Stimulated activated CD8-positive, alpha-beta memory T cell treated with anti-CD3 and anti-CD28 coated beads, Interleukin-4, amount 100 ng/mL, for 48 hours (primary cell): ENCODE measurements at regions not wholly inside any gene's neighbourhood (a gene's known extent, or its start where the extent isn't known, plus 50 kb on each side); places are given as distances from the start of the nearest gene placed in this dataset.
"Not testable (repeated sequence)": the region's sequence is repeated elsewhere in the genome, so short reads cannot be mapped to it uniquely, and the experiment has no call there.

Experiments used
- DNase-seq: peaks from one replicate; pipeline ENCODE4 v3.0.0-alpha.2; 2020

DNA sequence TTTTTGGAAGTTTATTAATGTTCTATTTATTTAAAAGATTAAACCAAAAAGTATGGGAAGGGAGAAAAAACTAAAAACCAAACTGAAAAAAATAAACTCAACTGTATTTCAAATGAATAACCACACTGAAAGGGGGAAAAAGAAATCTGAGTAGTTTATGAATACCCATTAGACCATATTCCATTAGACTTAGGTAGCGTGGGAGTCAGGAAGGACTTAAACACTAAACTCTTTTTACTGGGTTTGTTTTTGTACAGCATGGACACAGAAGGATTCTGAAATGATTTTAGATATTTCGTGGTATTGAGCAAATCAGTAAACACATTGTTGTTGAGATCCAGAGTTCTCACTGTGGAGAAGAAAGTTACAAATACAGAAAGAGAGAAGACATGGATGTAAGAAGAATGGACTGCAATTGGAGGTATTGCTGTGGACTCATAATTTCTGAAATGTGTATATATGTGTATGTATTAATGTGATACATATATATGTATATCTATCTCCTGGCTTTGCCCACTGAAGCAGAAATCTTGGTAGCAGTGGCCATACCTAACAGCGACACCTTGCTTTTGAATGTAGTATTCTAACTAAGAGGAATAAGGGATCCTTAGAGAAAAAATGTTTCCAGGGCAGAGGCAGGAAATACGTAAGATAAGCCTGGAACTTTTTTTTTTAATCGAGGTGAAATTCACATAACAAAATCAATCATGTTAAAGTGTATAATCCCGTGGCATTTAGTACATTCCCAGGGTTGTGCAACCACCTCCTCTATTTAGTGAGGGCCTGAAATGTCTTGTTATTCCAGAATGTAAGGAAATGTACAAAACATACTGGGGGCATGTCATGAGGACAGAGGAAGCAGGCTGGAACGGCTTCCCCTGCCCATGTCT, 228.8 kb downstream of the SMARCA2 start:
- DNase-seq: no peak

DNA sequence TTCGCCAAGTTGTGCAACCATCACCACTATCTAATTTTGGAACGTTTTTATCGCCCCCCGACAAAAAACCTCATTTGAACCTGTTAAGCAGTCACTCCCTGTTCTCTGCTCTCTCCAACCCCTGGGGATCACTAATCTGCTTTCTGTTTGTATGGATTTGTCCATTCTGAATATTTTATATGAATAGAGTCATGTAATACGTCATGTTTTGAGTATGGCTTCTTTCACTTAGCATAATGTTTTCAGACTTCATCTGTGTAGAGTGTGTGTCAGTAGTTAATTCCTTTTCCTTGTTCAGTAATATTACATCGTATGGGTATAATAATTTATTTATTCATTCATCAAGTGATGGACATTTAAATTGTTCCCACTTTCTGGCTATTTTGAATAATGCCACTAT, 232.2 kb downstream of the SMARCA2 start:
- no peak for DNase-seq

DNA sequence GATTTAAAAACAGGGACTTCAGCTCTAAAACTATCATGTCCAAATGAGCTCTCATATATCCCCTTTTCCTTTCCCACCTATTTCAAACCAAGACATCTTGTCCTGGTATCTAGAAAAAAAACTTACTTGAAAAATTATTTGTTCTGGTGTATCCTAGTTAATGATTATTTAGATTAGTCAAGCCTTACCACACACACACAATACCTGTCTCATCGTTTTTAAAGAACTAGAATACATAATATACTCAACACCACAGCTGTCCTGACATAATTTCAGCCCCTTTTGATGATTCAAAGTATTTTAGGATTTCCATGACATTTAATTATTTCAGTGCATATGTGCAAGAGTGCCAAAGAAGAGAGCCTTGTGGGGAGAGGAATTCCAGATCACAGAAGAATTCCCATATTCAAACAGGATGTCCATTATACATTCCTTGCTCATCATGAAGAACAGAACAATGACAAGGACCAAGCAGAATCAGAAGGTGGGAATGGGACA, 233.7 kb downstream of the SMARCA2 start:
- DNase-seq: no peak

GRCh38 chr9:2253636-2254580, 238.8 kb downstream of the SMARCA2 start:
- no peak for DNase-seq

DNA sequence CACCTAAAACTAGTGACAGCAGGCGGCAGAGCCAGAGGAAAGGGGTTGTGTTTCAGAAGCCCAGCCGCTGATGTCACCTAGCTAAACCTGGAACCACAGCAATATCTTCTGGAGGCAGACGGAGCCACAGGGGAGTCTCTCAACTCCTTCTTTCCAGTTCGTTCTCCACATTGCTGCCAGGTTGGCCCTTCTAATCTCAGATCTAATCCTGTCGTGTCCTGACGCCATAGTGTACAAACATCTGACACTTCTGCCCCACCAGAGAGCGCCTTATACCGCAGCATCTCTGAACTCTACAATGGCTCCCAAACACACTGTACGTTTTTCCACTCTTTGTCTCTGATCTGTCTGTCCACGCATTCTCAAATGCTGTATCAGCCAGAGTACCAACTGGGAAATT, 240.0 kb downstream of the SMARCA2 start:
- no peak for DNase-seq

DNA sequence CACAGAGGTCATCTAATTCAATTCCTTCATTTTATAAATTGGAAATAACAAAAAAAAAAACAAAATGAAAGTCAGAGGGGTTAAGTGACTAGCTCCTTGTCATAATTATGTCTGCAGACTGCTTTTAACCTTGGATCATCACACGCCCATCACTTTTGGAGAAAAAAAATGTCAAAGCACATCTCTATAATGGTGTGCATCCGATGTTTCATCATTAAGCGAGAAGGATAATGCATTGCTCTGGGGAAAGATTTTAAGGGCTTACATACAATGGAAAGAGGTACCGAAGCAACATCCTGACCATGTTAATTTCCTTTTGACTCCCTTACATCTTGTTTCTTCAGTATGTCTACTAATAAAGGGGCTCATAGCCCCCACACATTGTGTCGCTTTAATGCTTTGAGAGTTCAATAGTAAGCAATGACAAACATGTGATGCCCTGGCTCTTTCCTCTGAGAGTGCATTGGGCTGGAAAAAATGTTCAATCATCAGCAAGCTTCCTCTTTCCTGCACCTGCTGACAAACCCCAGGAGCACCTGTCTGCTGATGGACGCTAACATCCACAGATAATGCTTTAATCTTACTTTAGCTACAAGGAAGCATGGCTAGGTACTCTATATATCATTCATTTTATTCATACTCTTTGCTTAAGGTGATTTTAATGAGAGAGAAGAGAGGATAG, 242.2 kb downstream of the SMARCA2 start:
- DNase-seq: no peak

- no peak for DNase-seq
Measured at GRCh38 chr9:2260417-2261306, 245.5 kb downstream of the SMARCA2 start.

GRCh38 chr9:2261421-2262103, 246.4 kb downstream of the SMARCA2 start:
- DNase-seq: no peak

GRCh38 chr9:2262386-2263071, 247.4 kb downstream of the SMARCA2 start:
- no peak for DNase-seq

DNA sequence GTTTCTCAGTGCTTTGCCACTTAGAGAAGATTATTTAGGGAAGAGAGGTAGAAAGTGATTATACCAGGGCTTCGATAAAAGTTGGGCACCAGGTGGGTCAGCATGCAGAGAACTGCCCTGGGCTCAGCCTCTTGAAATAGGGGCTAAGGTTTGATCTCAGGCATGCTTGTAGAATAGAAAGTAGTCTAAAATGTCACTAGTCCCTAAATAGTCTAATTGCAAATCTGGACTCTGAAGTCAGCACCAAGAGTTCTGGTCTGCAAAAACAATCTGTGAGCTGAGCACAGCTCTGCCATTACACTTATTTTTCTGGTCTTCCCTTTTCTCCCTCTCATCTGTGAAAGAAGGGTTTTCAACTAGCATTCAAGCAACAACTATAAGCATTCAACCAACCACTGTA, 248.0 kb downstream of the SMARCA2 start:
- DNase-seq: no peak

DNA sequence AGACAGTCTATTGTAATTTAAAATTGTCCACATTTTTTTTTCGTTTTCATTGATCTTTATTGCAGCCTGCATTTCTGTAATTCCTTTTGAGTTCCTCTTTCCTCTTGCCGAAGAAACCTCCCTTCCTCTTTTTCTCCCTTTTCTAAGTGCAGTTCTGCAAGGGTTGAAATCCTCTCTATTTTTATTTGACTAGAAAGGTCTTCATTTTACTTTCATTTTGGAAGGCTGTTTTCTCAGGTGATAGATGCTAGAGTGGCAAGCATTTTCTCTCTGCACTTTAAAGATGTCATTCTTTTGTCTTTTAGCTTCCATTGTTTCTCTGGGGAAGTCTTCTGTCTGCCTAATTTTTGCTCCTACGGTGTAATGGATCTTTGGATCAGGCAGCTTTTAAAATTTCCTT, 248.5 kb downstream of the SMARCA2 start:
- DNase-seq: no peak

- no peak for DNase-seq
Measured at GRCh38 chr9:2264081-2264480, 248.9 kb downstream of the SMARCA2 start.

DNA sequence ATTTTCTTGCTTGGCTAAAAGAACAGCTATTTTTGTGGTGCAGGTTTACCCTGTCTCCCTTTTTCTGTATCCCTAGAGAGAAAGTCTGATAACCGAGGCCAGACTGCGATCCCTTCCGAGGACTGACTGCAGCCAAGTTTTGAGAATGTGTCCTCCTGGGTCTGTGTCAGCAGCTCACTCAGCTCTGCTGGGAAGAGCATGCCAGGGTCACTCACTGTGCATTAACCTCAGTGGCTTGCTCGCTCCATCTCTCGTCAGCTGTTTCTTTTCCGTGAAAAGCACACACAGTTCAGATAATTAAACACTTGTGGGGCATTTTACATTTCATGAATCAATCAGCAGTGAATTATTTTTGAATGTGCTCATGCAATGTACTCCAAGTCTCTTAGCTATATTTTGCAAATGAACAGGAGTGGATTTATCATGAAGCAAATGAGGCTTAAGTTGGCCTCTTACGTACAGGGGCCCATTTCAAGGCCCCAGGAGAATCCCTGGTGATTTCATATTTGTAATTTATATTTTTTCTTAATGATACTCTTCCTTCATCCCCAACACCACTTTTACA, 252.1 kb downstream of the SMARCA2 start:
- no peak for DNase-seq

GRCh38 chr9:2269778-2270177, 254.6 kb downstream of the SMARCA2 start:
- DNase-seq: no peak

DNA sequence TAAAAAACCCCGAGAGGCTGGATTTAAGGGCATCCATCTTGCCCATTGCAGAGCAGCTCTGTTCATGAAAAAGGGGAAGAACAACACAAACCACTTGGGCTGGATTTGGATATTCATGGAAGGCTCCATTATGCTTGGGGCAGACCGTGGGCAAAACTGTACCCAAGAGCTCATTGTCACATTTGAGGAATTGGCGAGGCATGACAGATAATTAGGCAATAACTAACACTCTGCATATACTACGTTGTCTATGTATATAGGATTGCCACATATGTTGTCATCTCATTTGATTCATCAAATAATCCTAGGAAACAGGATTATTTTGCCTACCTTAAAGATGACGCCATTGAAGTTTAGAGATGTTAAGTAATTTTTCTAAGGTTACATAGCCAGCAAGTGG, 255.4 kb downstream of the SMARCA2 start:
- no peak for DNase-seq

- peak; percentile 25 for DNase-seq
Measured at GRCh38 chr9:2271426-2271825, 256.3 kb downstream of the SMARCA2 start.

DNA sequence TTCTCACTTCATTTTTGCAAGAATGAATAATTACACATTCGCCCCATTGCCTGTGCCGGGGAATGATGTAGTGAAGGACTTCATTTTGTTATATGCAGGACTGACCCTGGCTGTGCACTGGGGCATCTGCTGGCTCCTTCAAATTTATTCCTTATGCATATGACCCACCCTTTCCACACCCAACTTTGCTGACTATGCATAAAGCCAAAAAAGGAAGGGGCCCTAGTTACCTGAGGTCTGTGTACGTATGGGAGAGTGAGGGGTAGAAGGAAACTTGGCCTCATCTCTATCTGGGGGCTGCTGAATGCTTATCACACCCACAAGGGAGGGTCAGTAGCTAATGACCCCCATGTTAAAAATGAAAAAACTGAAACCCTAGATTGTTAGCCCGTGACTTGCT, 259.6 kb downstream of the SMARCA2 start:
- no peak for DNase-seq

DNA sequence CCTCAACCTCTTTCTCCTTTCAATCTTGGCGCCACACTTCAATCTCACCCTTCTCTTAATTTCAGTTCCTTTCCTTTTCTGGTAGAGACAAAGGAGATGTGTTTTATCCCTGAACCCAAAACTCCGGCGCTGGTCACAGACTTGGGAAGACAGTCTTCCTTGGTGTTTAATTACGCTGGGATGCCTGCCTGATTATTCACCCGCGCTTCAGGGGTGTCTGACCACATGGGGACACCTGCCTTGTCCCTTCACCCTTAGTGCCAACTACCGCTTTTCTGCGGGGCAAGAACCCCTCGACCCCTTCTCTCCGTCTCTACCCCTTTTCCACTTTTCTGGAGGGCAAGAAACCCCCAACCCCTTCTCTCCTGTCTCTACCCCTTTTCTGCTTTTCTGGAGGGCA, 261.1 kb downstream of the SMARCA2 start:
- no peak for DNase-seq

- DNase-seq: not testable (repeated sequence)
Measured at GRCh38 chr9:2277133-2277532, 262.0 kb downstream of the SMARCA2 start.

- DNase-seq: not testable (repeated sequence)
Measured at GRCh38 chr9:2277644-2278043, 262.5 kb downstream of the SMARCA2 start.
